ENCODE measurements at regions not wholly inside any gene's neighbourhood (a gene's known extent, or its start where the extent isn't known, plus 50 kb on each side); places are given as distances from the start of the nearest gene placed in this dataset.

- TF ChIP-seq CTCF (conservative IDR thresholded peaks at IDR 0.05 in 1 of 2, IDR thresholded peaks at IDR 0.05 in 1 of 2; ENCODE audit: extremely low read depth in 1 of 2, insufficient read depth in 1 of 2, low read depth in 1 of 2, low read length in 2 of 2) (no peak), EZH2 (IDR thresholded peaks at IDR 0.05; ENCODE audit: borderline replicate concordance, low read length) (no peak)
These were observed 566.2 kb upstream of the NOX3 start for GRCh38 chr6:156021746-156022396.

All from mammary epithelial cell (primary cell).